Kidney (tissue), 13 donors: ENCODE measurements at regions not wholly inside any gene's neighbourhood (a gene's known extent, or its start where the extent isn't known, plus 50 kb on each side); places are given as distances from the start of the nearest gene placed in this dataset.
"Not testable (repeated sequence)": the region's sequence is repeated elsewhere in the genome, so short reads cannot be mapped to it uniquely, and the experiment has no call there.

ENCODE experiments used
- DNase-seq, 5 donors: peaks; one replicate each; pipeline ENCODE4 v3.0.0-alpha.2; 2013 to 2020
- FAIRE-seq: peaks from 2 replicates; lab custom pipeline; 2012; peaks lifted over from hg19 to GRCh38; lab: Jason Lieb, UNC
- H3K27ac ChIP-seq, 2 donors: one replicate each; pipeline ENCODE4 v1.7.0; 2013; ENCODE audit warnings: low read depth in 2 of 2, low read length in 2 of 2, inconsistent platforms in 1 of 2
- H3K27me3 ChIP-seq: one replicate; pipeline ENCODE4 v1.7.1; 2013; ENCODE audit warnings: low read length, inconsistent platforms; ENCODE audit not compliant: control insufficient read depth, insufficient read depth
- H3K36me3 ChIP-seq, 3 donors: one replicate each; pipeline versions ENCODE4 v1.7.0 to v1.7.1; 2013; ENCODE audit warnings: low read length in 3 of 3, control low read depth in 1 of 3, inconsistent platforms in 1 of 3; ENCODE audit not compliant: insufficient read depth in 3 of 3, control insufficient read depth in 2 of 3
- H3K4me1 ChIP-seq, 3 donors: one replicate each; pipeline versions ENCODE4 v1.7.0 to v1.7.1; 2013; ENCODE audit warnings: low read length in 3 of 3, inconsistent platforms in 1 of 3, low read depth in 1 of 3; ENCODE audit not compliant: control insufficient read depth in 2 of 3, insufficient read depth in 2 of 3
- H3K4me3 ChIP-seq, 3 donors: one replicate each; pipeline versions ENCODE4 v1.7.0 to v1.8.1; 2013; ENCODE audit warnings: low read length in 3 of 3, control low read depth in 1 of 3, inconsistent platforms in 1 of 3
- H3K9ac ChIP-seq, 3 donors: one replicate each; pipeline versions ENCODE4 v1.7.0 to v1.7.1; 2013; ENCODE audit warnings: low read length in 3 of 3, control low read depth in 1 of 3, inconsistent platforms in 1 of 3
- H3K9me3 ChIP-seq, 3 donors: one replicate each; pipeline versions ENCODE4 v1.7.0 to v1.7.1; 2013; ENCODE audit warnings: low read length in 3 of 3, control low read depth in 1 of 3, inconsistent platforms in 1 of 3; ENCODE audit not compliant: control insufficient read depth in 2 of 3, insufficient read depth in 1 of 3
- intact Hi-C: fragments of 100-400 bp; cut with DNase I; formaldehyde crosslinking; loops from one replicate; pipeline ENCODE4 v1.11.1; 2022
- TF ChIP-seq, protein P1 (sequence below): IDR thresholded peaks from 3 replicates; pipeline ENCODE4 v1.5.1; 2012; ENCODE audit warnings: mild to moderate bottlenecking, moderate library complexity, borderline replicate concordance; ENCODE audit not compliant: insufficient read depth; ENCODE audit errors: extremely low read depth
- donor health status: control.
- donor health status: control.
- donor health status: control.
- donor health status: control.
- donor health status: control.
- donor health status: DM: yes; HTN: yes; CAD: no.
- donor health status: Normal renal cell carcinoma (clear cell type).

DNA sequence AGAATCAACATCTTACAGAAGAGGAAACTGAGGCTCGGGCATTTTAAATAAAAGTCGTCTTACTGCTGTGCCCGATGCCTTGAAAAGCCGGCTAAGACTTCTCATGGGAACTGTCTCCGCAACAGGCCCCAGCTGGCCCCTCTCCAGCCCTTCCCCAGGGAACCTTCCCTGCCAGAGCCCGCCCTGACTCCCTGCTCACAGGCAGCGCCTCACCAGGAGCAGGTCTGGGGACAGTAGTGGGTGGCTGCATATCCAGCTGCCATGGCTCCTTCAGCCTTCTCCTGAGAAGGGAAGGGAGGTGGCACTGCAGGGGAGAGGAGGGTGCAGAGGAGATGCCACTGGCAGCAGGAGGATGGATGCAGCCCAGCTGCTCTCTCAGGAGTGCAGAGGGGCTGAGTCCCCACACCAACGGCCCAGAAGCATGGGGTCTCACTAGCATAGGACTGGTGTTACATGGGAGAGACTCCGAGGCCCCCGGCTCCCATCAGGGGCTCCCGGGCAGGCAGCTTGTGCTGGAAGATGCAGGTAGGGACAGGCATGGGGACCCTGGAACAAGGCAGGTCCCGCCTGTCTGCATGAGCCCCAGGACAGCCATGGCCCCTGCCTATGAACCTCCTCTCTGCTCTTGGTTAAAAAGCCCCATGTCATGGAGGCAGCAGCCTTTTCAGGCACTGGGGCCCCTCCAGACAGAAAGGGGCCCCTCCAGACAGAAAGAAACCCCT, 216.4 kb upstream of the SGCG start:
- no peaks in the 10 kb centered on the region for H3K36me3 ChIP-seq
- FAIRE-seq: no peak
- H3K27me3 ChIP-seq: no peaks in the 10 kb centered on the region
- TF ChIP-seq, protein P1, sequence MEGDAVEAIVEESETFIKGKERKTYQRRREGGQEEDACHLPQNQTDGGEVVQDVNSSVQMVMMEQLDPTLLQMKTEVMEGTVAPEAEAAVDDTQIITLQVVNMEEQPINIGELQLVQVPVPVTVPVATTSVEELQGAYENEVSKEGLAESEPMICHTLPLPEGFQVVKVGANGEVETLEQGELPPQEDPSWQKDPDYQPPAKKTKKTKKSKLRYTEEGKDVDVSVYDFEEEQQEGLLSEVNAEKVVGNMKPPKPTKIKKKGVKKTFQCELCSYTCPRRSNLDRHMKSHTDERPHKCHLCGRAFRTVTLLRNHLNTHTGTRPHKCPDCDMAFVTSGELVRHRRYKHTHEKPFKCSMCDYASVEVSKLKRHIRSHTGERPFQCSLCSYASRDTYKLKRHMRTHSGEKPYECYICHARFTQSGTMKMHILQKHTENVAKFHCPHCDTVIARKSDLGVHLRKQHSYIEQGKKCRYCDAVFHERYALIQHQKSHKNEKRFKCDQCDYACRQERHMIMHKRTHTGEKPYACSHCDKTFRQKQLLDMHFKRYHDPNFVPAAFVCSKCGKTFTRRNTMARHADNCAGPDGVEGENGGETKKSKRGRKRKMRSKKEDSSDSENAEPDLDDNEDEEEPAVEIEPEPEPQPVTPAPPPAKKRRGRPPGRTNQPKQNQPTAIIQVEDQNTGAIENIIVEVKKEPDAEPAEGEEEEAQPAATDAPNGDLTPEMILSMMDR: no peak
- no peak overlapping the region for H3K4me3 ChIP-seq
- no peak overlapping the region for H3K27ac ChIP-seq
- no peak for DNase-seq
- H3K9me3 ChIP-seq: no peaks in the 10 kb centered on the region
- H3K9ac ChIP-seq: no peak overlapping the region
- H3K4me1 ChIP-seq: no peaks in the 10 kb centered on the region
- intact Hi-C loops: no loop called here

DNA sequence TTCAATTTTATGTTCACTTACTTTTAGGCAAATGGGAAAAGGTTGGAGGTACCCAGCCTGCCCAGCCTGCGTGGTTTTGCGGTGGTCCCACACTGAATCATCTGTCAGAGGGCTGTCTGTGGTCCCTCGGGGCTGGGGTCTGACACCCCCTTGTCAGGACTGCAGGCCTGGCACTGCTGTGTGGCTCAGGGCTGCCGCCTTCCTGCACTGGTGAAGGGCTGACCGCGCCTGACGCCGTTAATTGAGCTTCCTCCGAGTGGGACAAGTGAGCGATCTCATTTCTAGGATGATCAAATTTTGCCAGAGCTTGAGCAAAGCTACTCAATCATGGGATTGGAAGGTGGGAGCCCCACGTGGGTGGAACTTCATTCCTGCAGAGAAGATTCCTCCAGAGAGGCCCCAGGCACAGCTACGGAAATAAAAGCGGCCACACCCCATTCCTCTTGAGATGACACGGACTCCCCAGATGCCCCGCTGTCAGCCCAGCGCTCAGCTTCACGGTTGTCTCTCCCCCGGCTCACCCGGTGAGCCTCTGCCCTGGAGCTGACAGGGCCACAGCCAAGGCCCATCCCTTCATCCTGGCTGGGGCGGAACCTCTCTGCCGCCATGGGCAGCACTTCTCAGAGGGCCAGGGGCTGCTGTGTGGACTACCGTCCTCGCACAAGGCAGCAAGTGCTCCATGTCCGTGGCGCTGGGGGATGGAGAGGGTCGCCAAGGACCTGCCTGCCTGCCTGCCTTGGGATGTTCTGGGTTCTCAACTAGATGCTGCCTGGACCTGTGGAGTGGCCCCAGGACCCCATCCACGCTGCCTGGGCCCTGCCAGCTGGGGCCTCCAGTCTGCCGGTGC, 215.5 kb upstream of the SGCG start:
- DNase-seq, H3K27ac ChIP-seq, H3K9ac ChIP-seq, H3K4me3 ChIP-seq, intact Hi-C loops, H3K4me1 ChIP-seq, H3K27me3 ChIP-seq, H3K36me3 ChIP-seq, FAIRE-seq, H3K9me3 ChIP-seq: not testable (repeated sequence)

DNA sequence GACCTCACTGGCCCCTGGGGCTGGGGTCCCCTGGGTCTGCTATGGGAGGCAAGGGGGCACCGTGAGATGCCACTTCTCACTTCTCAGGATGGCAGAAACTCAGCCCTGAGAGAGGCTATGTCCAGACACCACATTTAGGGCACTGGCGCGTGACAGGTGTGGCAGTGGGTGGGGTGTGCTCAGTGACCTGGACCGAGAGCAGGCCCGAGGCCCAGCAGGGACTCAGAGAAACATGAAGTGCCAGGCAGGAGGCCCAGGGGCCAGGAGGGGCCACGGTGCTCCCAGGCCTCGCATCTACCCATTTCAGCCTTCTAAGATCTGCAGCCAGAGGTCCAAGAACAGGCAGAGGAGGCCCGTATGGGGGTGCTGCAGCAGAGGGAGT, 214.9 kb upstream of the SGCG start:
- FAIRE-seq, intact Hi-C loops, DNase-seq, H3K27me3 ChIP-seq, H3K4me1 ChIP-seq, H3K4me3 ChIP-seq, H3K27ac ChIP-seq, H3K36me3 ChIP-seq, H3K9ac ChIP-seq, H3K9me3 ChIP-seq: not testable (repeated sequence)

DNA sequence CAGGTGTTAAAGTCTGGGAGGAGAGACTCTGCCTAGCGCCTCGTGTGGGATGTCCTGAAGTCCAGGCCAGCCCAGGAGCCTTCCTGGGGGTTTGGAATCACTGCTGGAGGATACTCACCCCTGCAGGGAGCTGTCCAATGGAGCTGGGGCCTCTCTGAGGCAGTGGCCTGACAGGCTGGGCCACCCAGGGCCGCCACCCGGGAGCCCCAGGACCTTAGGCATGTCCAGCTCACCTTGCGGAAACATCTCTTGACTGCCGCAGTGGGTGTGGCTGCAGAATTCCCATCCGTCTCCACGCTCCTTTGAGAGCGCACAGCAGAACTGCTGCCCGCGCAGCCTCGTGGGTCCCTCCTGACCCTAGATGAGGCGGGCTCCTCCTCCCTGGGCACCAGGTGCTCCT, 214.0 kb upstream of the SGCG start:
- FAIRE-seq: not testable (repeated sequence)

DNA sequence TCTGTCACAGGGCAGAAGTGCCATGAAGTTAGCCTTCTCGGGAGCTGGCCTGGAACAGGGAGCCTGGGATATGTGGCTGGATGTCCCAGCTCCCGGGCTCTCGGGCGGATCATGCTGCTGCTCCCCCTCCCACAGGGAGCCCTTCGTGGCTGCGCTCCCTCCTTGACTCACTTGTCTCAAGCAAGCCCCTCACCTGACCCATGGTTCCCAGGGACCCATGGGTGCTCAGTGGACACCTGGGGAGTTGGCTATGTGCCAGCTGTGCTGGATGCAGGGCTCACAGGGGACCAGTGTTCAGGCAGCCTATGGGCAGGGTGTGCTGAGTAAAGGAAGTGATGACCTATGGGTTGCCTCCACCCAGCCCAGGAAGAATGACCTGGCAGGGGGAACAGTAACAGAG, 213.1 kb upstream of the SGCG start:
- H3K4me3 ChIP-seq: no peak overlapping the region
- H3K9me3 ChIP-seq: no peaks in the 10 kb centered on the region
- TF ChIP-seq, protein P1: no peak
- H3K9ac ChIP-seq: no peak overlapping the region
- DNase-seq (no peak), FAIRE-seq (no peak)
- H3K27ac ChIP-seq: no peak overlapping the region
- H3K36me3 ChIP-seq: no peaks in the 10 kb centered on the region
- H3K27me3 ChIP-seq: no peaks in the 10 kb centered on the region
- intact Hi-C loops: no loop called here
- no peaks in the 10 kb centered on the region for H3K4me1 ChIP-seq

More for the DNA sequence above, 214.0 kb upstream of the SGCG start:
- H3K27me3 ChIP-seq, H3K4me3 ChIP-seq, H3K27ac ChIP-seq, H3K9me3 ChIP-seq, H3K36me3 ChIP-seq, DNase-seq, H3K9ac ChIP-seq, intact Hi-C loops, H3K4me1 ChIP-seq: not testable (repeated sequence)
